HG03097 (cell line): ENCODE measurements at regions not wholly inside any gene's neighbourhood (a gene's known extent, or its start where the extent isn't known, plus 50 kb on each side); places are given as distances from the start of the nearest gene placed in this dataset.

Experiments
- ATAC-seq: cut with Tn5 transposase; IDR thresholded peaks from one replicate; pipeline ENCODE4 v1.9.1; 2021; ENCODE audit not compliant: unreplicated experiment, low FRiP score

DNA sequence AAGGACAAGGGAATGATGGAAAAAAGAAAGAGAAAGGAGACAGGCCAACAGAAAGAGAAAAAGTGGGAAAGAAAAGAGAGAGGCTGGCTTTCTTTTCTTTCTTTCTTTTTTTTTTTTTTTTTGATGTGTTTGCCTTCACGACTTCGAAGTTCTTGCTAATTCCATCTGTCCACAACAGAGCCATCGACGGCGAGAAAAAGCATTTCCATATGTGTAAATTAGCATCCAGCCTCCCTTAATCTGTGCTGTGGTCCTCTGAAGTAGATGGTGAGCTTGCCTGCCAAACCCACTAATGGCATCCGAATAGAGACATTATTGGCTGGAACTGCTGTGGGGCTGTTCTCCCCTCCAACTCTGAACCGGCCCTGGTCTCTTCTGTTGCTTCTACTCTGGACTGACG, 997.4 kb downstream of the BCL11B start:
- ATAC-seq = no peak

DNA sequence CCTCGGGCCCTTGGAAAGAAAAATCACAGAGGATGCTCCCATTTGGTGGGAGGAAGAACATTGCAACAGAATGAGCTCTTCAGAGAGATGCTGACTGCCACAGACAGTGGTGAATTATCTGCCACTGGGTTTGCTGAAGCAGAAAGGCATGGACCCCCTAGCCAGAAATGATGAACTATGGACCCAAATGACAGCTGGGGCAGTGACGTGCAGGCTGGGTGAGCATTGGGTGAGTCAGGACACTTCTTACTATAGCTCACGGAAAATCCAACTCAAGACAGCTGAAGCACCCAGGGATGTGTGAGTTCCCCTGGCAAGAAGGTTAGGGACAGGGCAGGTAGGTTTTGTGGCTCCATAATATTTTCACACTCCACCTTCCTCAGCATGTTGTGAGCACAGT, 993.2 kb downstream of the BCL11B start:
- no peak for ATAC-seq

- no peak for ATAC-seq
Measured at GRCh38 chr14:98280436-98280835, 991.6 kb downstream of the BCL11B start.

GRCh38 chr14:98288825-98289224, 983.2 kb downstream of the BCL11B start:
- ATAC-seq = no peak

DNA sequence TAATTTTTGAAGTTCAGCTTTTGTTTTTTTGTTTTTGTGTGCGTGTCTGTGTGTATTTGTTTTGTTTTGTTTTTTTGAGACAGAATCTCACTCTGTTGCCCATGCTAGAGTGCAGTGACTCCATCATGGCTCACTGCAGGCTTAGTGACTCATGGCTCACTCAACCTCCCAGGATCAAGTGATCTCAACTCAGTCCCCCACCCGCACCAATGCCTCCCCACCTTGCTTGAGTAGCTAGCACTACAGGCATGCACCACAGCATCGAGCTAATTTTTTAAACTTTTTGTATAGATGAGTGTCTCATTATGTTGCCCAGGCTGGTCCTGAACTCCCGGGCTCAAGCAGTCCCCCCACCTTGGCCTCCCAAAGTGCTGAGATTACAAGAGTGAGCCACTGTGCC, 981.4 kb downstream of the BCL11B start:
- no peak for ATAC-seq

DNA sequence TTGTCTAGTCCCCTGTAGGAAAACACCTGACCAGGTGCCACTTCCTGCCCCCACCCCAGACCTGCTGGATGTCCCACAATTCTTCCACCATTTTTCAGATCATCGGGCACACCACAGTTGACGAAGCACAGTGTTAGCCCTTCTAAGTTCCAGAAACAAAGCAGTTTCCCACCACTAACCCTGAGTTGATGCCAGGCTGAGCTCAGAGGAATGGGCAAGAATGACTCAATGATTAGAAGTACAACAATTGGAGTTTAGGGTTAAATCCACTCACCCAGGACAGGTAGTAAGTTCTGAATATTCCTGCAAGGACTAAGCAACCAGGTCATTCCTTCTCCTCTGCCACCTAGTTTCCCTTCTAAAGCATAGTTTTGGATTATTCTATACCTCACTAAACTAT, 979.8 kb downstream of the BCL11B start:
- no peak for ATAC-seq

DNA sequence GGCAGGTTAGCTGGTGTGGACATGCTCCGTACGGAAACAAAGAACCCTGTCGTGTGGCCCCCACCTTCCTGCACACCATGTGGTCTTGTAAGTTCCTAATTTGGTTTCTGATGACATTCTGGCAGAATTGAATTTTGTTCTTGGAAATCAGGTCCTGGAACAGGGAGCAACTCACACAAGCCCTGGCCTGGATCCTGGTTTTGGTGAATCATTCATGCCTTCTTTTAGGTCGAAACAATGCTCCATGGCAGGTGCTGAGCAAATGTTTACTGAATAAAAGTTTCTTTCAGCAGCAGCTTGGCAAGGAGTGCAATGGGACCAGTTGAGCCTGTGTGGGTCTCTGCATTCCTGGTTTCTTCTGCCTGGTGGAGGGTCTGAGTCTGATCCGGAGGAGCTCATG, 978.4 kb downstream of the BCL11B start:
- ATAC-seq = no peak

GRCh38 chr14:98296895-98297294, 975.1 kb downstream of the BCL11B start:
- ATAC-seq = no peak

DNA sequence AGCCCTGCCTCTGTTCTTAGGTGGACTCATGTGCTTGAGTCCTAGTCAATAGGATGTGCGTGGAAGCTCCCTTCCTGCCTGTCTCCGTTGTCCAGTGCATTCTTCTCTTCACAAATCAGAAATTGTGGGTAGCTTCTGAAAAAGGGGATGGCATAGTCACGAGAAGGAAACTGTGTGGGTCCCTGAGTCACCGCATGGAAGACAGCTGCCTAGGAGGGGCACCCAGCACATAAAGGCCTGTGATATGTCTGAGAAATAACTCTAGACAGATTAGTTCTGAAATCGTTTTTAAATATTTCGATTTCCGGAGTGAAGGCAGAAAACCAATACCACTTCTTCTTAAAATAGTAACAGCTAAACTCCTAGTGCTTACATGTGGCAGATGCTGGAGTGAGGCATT, 974.4 kb downstream of the BCL11B start:
- no peak for ATAC-seq

- ATAC-seq = no peak
Measured at GRCh38 chr14:98298481-98299244, 973.3 kb downstream of the BCL11B start.

GRCh38 chr14:98301681-98302080, 970.3 kb downstream of the BCL11B start:
- no peak for ATAC-seq

- no peak for ATAC-seq
Measured at GRCh38 chr14:98304574-98304973, 967.4 kb downstream of the BCL11B start.

DNA sequence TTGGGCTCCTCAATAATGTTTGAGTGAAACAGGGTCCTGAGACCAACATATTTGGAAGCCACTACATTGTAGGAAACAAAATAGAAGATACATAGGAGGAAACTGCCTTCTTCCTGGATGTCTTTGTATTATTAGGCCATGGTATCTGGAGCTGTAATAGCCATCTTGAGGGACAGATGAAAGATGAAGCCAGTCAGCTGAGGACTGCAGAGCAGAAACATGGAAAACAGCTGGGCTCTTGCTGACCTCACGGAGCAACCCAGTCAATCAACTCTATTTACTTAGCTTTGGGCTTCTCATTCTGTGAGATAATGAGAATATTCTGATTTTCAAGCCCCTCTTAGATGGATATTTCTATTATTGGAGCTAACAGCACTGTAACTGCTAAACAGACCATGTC, 962.4 kb downstream of the BCL11B start:
- ATAC-seq = no peak

GRCh38 chr14:98312006-98312405, 960.0 kb downstream of the BCL11B start:
- no peak for ATAC-seq

DNA sequence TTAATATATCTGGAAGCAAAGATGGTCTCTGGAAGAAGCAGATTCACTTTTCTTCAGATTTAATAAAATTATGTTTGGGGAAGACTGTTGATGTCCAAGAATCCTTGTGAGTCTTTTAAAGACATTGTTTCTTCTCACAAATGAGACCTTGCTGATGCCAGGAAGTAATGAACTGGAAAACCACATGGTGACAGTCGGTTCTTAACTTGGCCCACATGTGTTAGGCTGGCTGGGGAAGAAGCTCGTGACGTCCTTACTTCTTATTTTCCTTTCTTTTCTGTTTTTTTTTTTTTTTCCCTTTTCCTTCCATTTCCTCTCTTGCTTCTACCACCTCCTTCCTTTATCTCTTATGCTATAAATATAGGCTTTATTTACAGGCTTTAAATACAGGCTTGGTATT, 950.2 kb downstream of the BCL11B start:
- ATAC-seq = no peak

DNA sequence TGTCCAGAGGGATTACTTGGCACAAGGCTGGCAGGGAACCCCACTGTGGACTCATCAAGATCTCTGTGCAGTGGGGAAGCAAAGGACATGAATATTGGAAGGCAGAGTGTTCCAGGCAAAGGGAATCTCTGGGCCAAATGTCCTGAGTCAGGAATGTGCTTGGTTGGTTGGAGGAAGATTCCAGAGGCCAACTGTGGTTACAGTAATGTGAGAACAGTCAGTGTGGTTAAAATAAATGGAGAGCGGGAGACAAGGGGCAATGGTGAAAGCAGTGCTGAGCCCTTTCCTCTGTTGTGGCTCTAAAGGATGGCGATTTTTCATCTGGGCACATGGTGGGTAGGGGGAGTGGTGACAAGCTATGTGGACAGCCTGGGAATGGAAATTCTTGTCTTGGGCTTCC, 948.2 kb downstream of the BCL11B start:
- no peak for ATAC-seq

- no peak for ATAC-seq
Measured at GRCh38 chr14:98325761-98326160, 946.2 kb downstream of the BCL11B start.

GRCh38 chr14:98328496-98328895, 943.5 kb downstream of the BCL11B start:
- ATAC-seq = no peak

GRCh38 chr14:98334186-98334585, 937.8 kb downstream of the BCL11B start:
- ATAC-seq = no peak

DNA sequence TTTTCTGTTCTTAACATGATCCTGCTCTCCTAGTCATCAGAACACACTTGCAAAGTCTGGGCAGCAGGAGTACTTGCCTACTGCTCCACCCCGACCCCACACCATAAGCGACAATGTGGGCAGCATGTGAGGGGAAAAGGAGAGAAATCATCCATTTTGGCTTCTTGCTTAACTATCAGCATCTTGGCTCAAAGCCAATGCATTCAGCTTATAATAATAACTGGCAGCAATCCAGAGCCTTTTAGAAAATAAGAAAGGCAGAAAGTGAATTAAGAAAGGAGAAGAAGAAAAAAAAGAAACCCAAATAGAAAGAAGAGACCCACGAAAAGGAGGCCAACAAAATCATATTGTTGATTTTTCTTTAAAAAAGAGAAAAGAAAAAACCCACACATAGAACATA, 930.8 kb downstream of the BCL11B start:
- no peak for ATAC-seq

DNA sequence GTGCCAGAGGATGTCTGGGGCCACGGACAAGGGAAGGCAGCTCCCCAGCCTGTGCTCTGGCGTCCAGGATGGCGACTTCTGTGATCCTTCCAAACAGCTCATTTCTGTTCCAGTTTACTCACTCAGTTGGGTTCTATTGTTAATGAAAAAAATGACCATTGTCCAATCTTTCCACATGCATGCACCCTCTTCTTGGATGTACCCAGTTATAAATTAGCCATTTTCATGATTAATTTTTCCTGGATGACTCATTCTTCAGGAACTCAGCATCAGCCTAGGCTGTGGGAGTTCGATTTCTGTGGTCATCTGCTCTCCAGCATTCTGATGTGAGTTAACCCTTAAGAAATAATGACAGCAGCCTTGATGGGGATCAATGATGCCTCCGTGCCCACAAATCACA, 926.8 kb downstream of the BCL11B start:
- ATAC-seq = no peak

GRCh38 chr14:98347686-98348085, 924.3 kb downstream of the BCL11B start:
- no peak for ATAC-seq

- no peak for ATAC-seq
Measured at GRCh38 chr14:98348505-98348904, 923.5 kb downstream of the BCL11B start.
